Neural cell (in vitro differentiated cells): ENCODE measurements at regions not wholly inside any gene's neighbourhood (a gene's known extent, or its start where the extent isn't known, plus 50 kb on each side); places are given as distances from the start of the nearest gene placed in this dataset.

Source experiments
- H2AFZ ChIP-seq: fragments of 200-600, 300-800 bp; sonication (generic), shearing (Covaris generic); 2 replicates; pipeline ENCODE4 v1.6.0; 2014; ENCODE audit warnings: low read depth, mild to moderate bottlenecking, antibody characterized with exemption, low read length, moderate library complexity
- H3F3A ChIP-seq: fragments of 200-600 bp; shearing (Covaris generic); 2 replicates; pipeline ENCODE4 v1.6.1; 2016; ENCODE audit warnings: mild to moderate bottlenecking, moderate library complexity, mixed read lengths, antibody characterized with exemption, low read length; ENCODE audit not compliant: insufficient read depth, poor library complexity, severe bottlenecking
- H3K27ac ChIP-seq: fragments of 200-600, 300-800 bp; sonication (generic), shearing (Covaris generic); 2 replicates; pipeline ENCODE4 v1.5.1; 2014; ENCODE audit warnings: mild to moderate bottlenecking, low read length, moderate library complexity
- H3K27me3 ChIP-seq: fragments of 300-800, 200-600 bp; sonication (generic), shearing (Covaris generic); 2 replicates; pipeline ENCODE4 v1.6.0; 2014; ENCODE audit warnings: mild to moderate bottlenecking, low read depth, low read length, moderate library complexity; ENCODE audit not compliant: insufficient read depth
- H3K36me3 ChIP-seq: fragments of 300-800, 200-600 bp; sonication (generic), shearing (Covaris generic); 2 replicates; pipeline ENCODE4 v1.5.1; 2014; ENCODE audit warnings: mild to moderate bottlenecking, antibody characterized with exemption, low read length, moderate library complexity; ENCODE audit not compliant: insufficient read depth
- H3K4me2 ChIP-seq: fragments of 300-800, 200-600 bp; sonication (generic), shearing (Covaris generic); 2 replicates; pipeline ENCODE4 v1.6.0; 2014; ENCODE audit warnings: mild to moderate bottlenecking, low read length
- H3K4me3 ChIP-seq: fragments of 300-800, 200-600 bp; sonication (generic), shearing (Covaris generic); 2 replicates; pipeline ENCODE4 v1.5.1; 2014; ENCODE audit warnings: mild to moderate bottlenecking, low read length, moderate library complexity
- H3K79me2 ChIP-seq: fragments of 200-600 bp; shearing (Covaris generic); replicated peaks from 2 replicates; pipeline ENCODE4 v1.6.0; 2014; ENCODE audit warnings: mild to moderate bottlenecking, low read length, moderate library complexity; ENCODE audit not compliant: insufficient read depth
- H3K9ac ChIP-seq: fragments of 300-800, 200-600 bp; sonication (generic), shearing (Covaris generic); 2 replicates; pipeline ENCODE4 v1.6.1; 2016; ENCODE audit warnings: mild to moderate bottlenecking, low read length, mixed read lengths
- H3K9me2 ChIP-seq: fragments of 200-600 bp; shearing (Covaris generic); 2 replicates; pipeline ENCODE4 v1.6.1; 2016; ENCODE audit warnings: mild to moderate bottlenecking, low read length, mixed read lengths; ENCODE audit not compliant: insufficient read depth
- H3K9me3 ChIP-seq: fragments of 200-600, 300-800 bp; sonication (generic), shearing (Covaris generic); 2 replicates; pipeline ENCODE4 v1.6.1; 2016; ENCODE audit warnings: mild to moderate bottlenecking, mixed run types, low read length, moderate library complexity, mixed read lengths
- H4K20me1 ChIP-seq: fragments of 200-600 bp; shearing (Covaris generic); 2 replicates; pipeline ENCODE4 v1.6.1; 2016; ENCODE audit warnings: mild to moderate bottlenecking, mixed run types; ENCODE audit not compliant: insufficient read depth
- EP300 ChIP-seq: fragments of 450-650 bp; conservative IDR thresholded peaks from 2 replicates; pipeline ENCODE4 v1.6.1; 2014; ENCODE audit warnings: antibody characterized with exemption, mild to moderate bottlenecking, moderate library complexity; ENCODE audit not compliant: poor library complexity, severe bottlenecking
- EZH2 ChIP-seq: fragments of 200-600, 300-800 bp; shearing (Covaris generic), sonication (generic); IDR thresholded peaks from 2 replicates; pipeline ENCODE4 v1.6.1; 2014; ENCODE audit warnings: antibody characterized with exemption, low read length, borderline replicate concordance, mild to moderate bottlenecking; ENCODE audit not compliant: insufficient read depth, poor library complexity, severe bottlenecking
- MXI1 ChIP-seq: fragments of 450-650 bp; conservative IDR thresholded peaks from 2 replicates; pipeline ENCODE4 v1.6.1; 2014; ENCODE audit warnings: antibody characterized with exemption, mild to moderate bottlenecking; ENCODE audit not compliant: poor library complexity, severe bottlenecking
- POLR2AphosphoS5 ChIP-seq: IDR thresholded peaks from 2 replicates; pipeline ENCODE4 v1.6.1; 2012
- RAD21 ChIP-seq: fragments of 450-650 bp; conservative IDR thresholded peaks from 2 replicates; pipeline ENCODE4 v1.6.1; 2014; ENCODE audit warnings: antibody characterized with exemption, mild to moderate bottlenecking, moderate library complexity
- SMC3 ChIP-seq: fragments of 450-650 bp; conservative IDR thresholded peaks from 2 replicates; pipeline ENCODE4 v1.6.1; 2014; ENCODE audit warnings: antibody characterized with exemption, mild to moderate bottlenecking, moderate library complexity; ENCODE audit not compliant: poor library complexity
- TAF1 ChIP-seq: IDR thresholded peaks from 2 replicates; pipeline ENCODE4 v1.6.1; 2012; ENCODE audit warnings: low read depth
- TF ChIP-seq, protein P1 (sequence below): IDR thresholded peaks from 2 replicates; pipeline ENCODE4 v1.6.1; 2012; ENCODE audit warnings: borderline replicate concordance
- TF ChIP-seq, protein P2 (sequence below): fragments of 450-650 bp; IDR thresholded peaks from 2 replicates; pipeline ENCODE4 v1.5.1; 2014; ENCODE audit warnings: antibody characterized with exemption, mild to moderate bottlenecking, moderate library complexity; ENCODE audit not compliant: poor library complexity, severe bottlenecking

DNA sequence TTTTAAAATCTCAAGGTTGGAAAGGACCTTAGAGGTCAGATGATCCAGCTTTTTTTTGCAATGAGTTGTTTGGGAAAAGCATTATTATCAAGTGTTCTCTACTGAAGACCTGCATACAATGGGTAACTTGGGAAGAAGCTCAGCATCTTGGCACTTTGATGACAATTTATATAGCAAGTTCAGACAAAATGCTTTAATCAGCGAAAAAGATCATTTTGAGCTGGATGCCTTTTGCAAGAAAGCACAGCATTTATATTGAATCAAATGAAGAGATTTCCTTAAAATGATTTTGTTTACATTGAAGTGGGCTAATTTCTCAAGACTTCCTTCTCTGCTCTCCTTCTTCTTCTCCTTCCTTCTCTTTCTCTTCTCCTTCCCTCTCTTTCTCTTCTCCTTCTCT, 796.4 kb upstream of the CDH2 start:
- no peaks in the 10 kb centered on the region for H3K9me2 ChIP-seq
- TF ChIP-seq, protein P1, sequence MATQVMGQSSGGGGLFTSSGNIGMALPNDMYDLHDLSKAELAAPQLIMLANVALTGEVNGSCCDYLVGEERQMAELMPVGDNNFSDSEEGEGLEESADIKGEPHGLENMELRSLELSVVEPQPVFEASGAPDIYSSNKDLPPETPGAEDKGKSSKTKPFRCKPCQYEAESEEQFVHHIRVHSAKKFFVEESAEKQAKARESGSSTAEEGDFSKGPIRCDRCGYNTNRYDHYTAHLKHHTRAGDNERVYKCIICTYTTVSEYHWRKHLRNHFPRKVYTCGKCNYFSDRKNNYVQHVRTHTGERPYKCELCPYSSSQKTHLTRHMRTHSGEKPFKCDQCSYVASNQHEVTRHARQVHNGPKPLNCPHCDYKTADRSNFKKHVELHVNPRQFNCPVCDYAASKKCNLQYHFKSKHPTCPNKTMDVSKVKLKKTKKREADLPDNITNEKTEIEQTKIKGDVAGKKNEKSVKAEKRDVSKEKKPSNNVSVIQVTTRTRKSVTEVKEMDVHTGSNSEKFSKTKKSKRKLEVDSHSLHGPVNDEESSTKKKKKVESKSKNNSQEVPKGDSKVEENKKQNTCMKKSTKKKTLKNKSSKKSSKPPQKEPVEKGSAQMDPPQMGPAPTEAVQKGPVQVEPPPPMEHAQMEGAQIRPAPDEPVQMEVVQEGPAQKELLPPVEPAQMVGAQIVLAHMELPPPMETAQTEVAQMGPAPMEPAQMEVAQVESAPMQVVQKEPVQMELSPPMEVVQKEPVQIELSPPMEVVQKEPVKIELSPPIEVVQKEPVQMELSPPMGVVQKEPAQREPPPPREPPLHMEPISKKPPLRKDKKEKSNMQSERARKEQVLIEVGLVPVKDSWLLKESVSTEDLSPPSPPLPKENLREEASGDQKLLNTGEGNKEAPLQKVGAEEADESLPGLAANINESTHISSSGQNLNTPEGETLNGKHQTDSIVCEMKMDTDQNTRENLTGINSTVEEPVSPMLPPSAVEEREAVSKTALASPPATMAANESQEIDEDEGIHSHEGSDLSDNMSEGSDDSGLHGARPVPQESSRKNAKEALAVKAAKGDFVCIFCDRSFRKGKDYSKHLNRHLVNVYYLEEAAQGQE = no peak
- no peak for TF ChIP-seq EZH2
- no peak for TF ChIP-seq MXI1
- TF ChIP-seq RAD21 = no peak
- no peak for TF ChIP-seq TAF1
- no peak for TF ChIP-seq EP300
- TF ChIP-seq SMC3 = no peak
- TF ChIP-seq, protein P2, sequence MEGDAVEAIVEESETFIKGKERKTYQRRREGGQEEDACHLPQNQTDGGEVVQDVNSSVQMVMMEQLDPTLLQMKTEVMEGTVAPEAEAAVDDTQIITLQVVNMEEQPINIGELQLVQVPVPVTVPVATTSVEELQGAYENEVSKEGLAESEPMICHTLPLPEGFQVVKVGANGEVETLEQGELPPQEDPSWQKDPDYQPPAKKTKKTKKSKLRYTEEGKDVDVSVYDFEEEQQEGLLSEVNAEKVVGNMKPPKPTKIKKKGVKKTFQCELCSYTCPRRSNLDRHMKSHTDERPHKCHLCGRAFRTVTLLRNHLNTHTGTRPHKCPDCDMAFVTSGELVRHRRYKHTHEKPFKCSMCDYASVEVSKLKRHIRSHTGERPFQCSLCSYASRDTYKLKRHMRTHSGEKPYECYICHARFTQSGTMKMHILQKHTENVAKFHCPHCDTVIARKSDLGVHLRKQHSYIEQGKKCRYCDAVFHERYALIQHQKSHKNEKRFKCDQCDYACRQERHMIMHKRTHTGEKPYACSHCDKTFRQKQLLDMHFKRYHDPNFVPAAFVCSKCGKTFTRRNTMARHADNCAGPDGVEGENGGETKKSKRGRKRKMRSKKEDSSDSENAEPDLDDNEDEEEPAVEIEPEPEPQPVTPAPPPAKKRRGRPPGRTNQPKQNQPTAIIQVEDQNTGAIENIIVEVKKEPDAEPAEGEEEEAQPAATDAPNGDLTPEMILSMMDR = no peak
- TF ChIP-seq POLR2AphosphoS5 = no peak
- H3K27ac ChIP-seq = peak overlapping the region; percentile 67
- no peak overlapping the region for H3K4me2 ChIP-seq
- H3K9ac ChIP-seq = no peak overlapping the region
- H2AFZ ChIP-seq = no peak overlapping the region
- no peaks in the 10 kb centered on the region for H3K36me3 ChIP-seq
- H4K20me1 ChIP-seq = no peaks in the 10 kb centered on the region
- H3K79me2 ChIP-seq = no peaks in the 10 kb centered on the region
- H3K27me3 ChIP-seq = no peaks in the 10 kb centered on the region
- H3F3A ChIP-seq = no peaks in the 10 kb centered on the region
- no peak overlapping the region for H3K4me3 ChIP-seq
- no peaks in the 10 kb centered on the region for H3K9me3 ChIP-seq

DNA sequence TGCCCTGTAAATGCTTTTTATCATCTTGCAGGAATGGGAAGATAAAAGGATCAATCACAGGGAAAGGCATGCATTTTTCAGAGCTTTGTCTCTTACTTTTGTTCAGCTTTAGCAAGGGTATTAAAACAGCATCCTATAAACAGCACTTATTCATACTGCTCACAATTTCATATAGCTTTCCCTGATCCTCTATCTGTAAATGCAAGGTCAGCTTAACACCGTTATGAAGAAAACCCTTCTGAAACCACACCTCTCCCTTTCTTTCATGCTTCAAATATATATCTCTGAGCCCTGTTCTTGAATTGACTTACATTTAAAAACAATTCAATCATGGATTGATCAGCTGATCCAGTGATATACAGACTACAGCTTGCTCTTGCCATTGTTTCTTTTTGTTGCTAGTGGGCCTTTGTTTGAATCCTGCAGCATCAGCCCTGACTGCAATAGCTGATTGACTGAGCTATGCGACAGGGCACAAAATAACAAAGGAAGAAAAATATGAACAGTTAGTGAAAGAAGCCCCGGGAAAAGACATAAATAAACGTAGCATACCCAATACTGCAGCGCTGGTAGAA, 795.5 kb upstream of the CDH2 start:
- peak overlapping the region; percentile 67 for H3K27ac ChIP-seq
- H3K27me3 ChIP-seq = no peaks in the 10 kb centered on the region
- TF ChIP-seq, protein P2 = no peak
- peak; percentile 35 for TF ChIP-seq RAD21
- TF ChIP-seq SMC3 = no peak
- TF ChIP-seq EP300 = peak; percentile 79
- peak; percentile 47 for TF ChIP-seq POLR2AphosphoS5
- TF ChIP-seq MXI1 = no peak
- no peak for TF ChIP-seq TAF1
- TF ChIP-seq, protein P1 = peak; percentile 50
- no peak for TF ChIP-seq EZH2
- H3K4me3 ChIP-seq = no peak overlapping the region
- no peaks in the 10 kb centered on the region for H3K9me3 ChIP-seq
- H4K20me1 ChIP-seq = no peaks in the 10 kb centered on the region
- no peaks in the 10 kb centered on the region for H3F3A ChIP-seq
- H3K9me2 ChIP-seq = no peaks in the 10 kb centered on the region
- no peaks in the 10 kb centered on the region for H3K36me3 ChIP-seq
- peak overlapping the region; percentile 22 for H3K9ac ChIP-seq
- peak overlapping the region; percentile 12 for H2AFZ ChIP-seq
- H3K79me2 ChIP-seq = no peaks in the 10 kb centered on the region
- H3K4me2 ChIP-seq = no peak overlapping the region
